PC-9 (cell line): ENCODE measurements at regions not wholly inside any gene's neighbourhood (a gene's known extent, or its start where the extent isn't known, plus 50 kb on each side); places are given as distances from the start of the nearest gene placed in this dataset.

Experiments used
- BruUV-seq: library from RNA; stranded (reverse); fragments of 400-500 nt; replicated peaks from 2 replicates; lab custom pipeline; 2021; lab: Mats Ljungman, UMichigan
- CTCF ChIA-PET: fragments of 300-600 bp; sonication (Branson Sonifier 250); formaldehyde crosslinking; loops from one replicate; lab custom pipeline; 2022; ENCODE audit warnings: antibody characterized with exemption; lab: Charles Lee
- POLR2A ChIA-PET: fragments of 300-600 bp; sonication (Branson Sonifier 250); formaldehyde crosslinking; loops from one replicate; lab custom pipeline; 2022; ENCODE audit warnings: antibody characterized with exemption; ENCODE audit not compliant: unreplicated experiment; lab: Charles Lee
- DNase-seq, 2 experiments: peaks; one replicate each; pipeline versions ENCODE4 v3.0.0 to v3.0.0-alpha.2; 2015 to 2022; ENCODE audit warnings: mixed read lengths in 1 of 2
- H2AFZ ChIP-seq: fragments of 200-600 bp; sonication (generic); 2 replicates; pipeline ENCODE4 v1.8.1; 2017; ENCODE audit warnings: antibody characterized with exemption
- H3F3A ChIP-seq: fragments of 200-600 bp; sonication (generic); 2 replicates; pipeline ENCODE4 v1.8.1; 2017; ENCODE audit warnings: antibody characterized with exemption, mild to moderate bottlenecking, low read depth; ENCODE audit not compliant: insufficient read depth
- H3K27ac ChIP-seq: fragments of 200-600 bp; sonication (generic); 2 replicates; pipeline ENCODE4 v1.6.1; 2016; ENCODE audit warnings: mixed run types
- H3K27me3 ChIP-seq: fragments of 200-600 bp; sonication (generic); 2 replicates; pipeline ENCODE4 v1.6.1; 2016; ENCODE audit warnings: low read depth, mixed run types; ENCODE audit not compliant: insufficient read depth
- H3K36me3 ChIP-seq: fragments of 200-600 bp; sonication (generic); 2 replicates; pipeline ENCODE4 v1.6.1; 2016; ENCODE audit warnings: low read depth, mixed run types
- H3K4me1 ChIP-seq: fragments of 200-600 bp; sonication (generic); replicated peaks from 2 replicates; pipeline ENCODE4 v1.6.1; 2016; ENCODE audit warnings: mixed run types; ENCODE audit not compliant: insufficient read depth
- H3K4me2 ChIP-seq: fragments of 200-600 bp; sonication (generic); 2 replicates; pipeline ENCODE4 v1.6.1; 2017; ENCODE audit warnings: mixed run types
- H3K4me3 ChIP-seq: fragments of 200-600 bp; sonication (generic); 2 replicates; pipeline ENCODE4 v1.6.1; 2016; ENCODE audit warnings: mixed run types
- H3K79me2 ChIP-seq: fragments of 200-600 bp; sonication (generic); 2 replicates; pipeline ENCODE4 v1.6.1; 2017; ENCODE audit warnings: low read depth, mixed run types
- H3K9me2 ChIP-seq: fragments of 200-600 bp; sonication (generic); 2 replicates; pipeline ENCODE4 v1.8.1; 2017; ENCODE audit warnings: mild to moderate bottlenecking; ENCODE audit not compliant: insufficient read depth
- H3K9me3 ChIP-seq: fragments of 200-600 bp; sonication (generic); 2 replicates; pipeline ENCODE4 v1.8.1; 2016; ENCODE audit warnings: low read depth; ENCODE audit not compliant: insufficient read depth
- H4K20me1 ChIP-seq: fragments of 200-600 bp; sonication (generic); 2 replicates; pipeline ENCODE4 v1.8.1; 2017; ENCODE audit not compliant: insufficient read depth
- CTCF ChIP-seq: fragments of 200-600 bp; sonication (generic); conservative IDR thresholded peaks from 2 replicates; pipeline ENCODE4 v1.6.1; 2017; ENCODE audit warnings: mixed run types, antibody characterized with exemption, mild to moderate bottlenecking, moderate library complexity
- EZH2 ChIP-seq: fragments of 200-600 bp; sonication (generic); IDR thresholded peaks from 2 replicates; pipeline ENCODE4 v1.8.0; 2017; ENCODE audit warnings: antibody characterized with exemption, low read depth
- intact Hi-C: fragments of 100-400 bp; cut with micrococcal nuclease; formaldehyde crosslinking; loops from one replicate; pipeline ENCODE4 v1.10.0; 2022; ENCODE audit not compliant: unreplicated experiment

GRCh38 chr7:45359250-45359649 lies 201.7 kb downstream of the RAMP3 start:
- peaks cover 73% of the 10 kb centered on the region for H3K27me3 ChIP-seq
- no peaks in the 10 kb centered on the region for H4K20me1 ChIP-seq
- H3K79me2 ChIP-seq, result no peaks in the 10 kb centered on the region
- no peaks in the 10 kb centered on the region for H3K9me2 ChIP-seq
- no peaks in the 10 kb centered on the region for H3K36me3 ChIP-seq
- no peak for TF ChIP-seq EZH2
- no peak for TF ChIP-seq CTCF
- no peak overlapping the region for H2AFZ ChIP-seq
- BruUV-seq, result no TSS peak
- no peak overlapping the region for H3K4me3 ChIP-seq
- no peak for DNase-seq
- no peak overlapping the region for H3K4me2 ChIP-seq
- ChIA-PET POLR2A (no interaction called here), CTCF (no interaction called here)
- H3K27ac ChIP-seq, result no peak overlapping the region
- no peaks in the 10 kb centered on the region for H3F3A ChIP-seq
- no peaks in the 10 kb centered on the region for H3K4me1 ChIP-seq
- intact Hi-C loops, result no loop called here
- H3K9me3 ChIP-seq, result peaks cover 3% of the 10 kb centered on the region; the same call in 1 of the 2 replicates

GRCh38 chr7:45359776-45360175 lies 202.2 kb downstream of the RAMP3 start:
- DNase-seq, result no peak
- Histone ChIP-seq H3K79me2 (no peaks in the 10 kb centered on the region), H3K4me3 (no peak overlapping the region), H3K36me3 (no peaks in the 10 kb centered on the region), H3K4me1 (no peaks in the 10 kb centered on the region), H3K9me3 (peaks cover 3% of the 10 kb centered on the region; the same call in 1 of the 2 replicates), H3K4me2 (no peak overlapping the region), H3K27ac (no peak overlapping the region), H2AFZ (no peak overlapping the region), H3K27me3 (peaks cover 76% of the 10 kb centered on the region), H3F3A (no peaks in the 10 kb centered on the region), H4K20me1 (no peaks in the 10 kb centered on the region), H3K9me2 (no peaks in the 10 kb centered on the region)
- intact Hi-C loops, result no loop called here
- ChIA-PET POLR2A (no interaction called here), CTCF (no interaction called here)
- BruUV-seq, result no TSS peak
- TF ChIP-seq CTCF, result no peak
- TF ChIP-seq EZH2, result no peak

GRCh38 chr7:45363669-45364068 lies 206.1 kb downstream of the RAMP3 start:
- Histone ChIP-seq H3K4me3 (no peak overlapping the region), H2AFZ (no peak overlapping the region), H3K27me3 (peaks cover 83% of the 10 kb centered on the region), H3K79me2 (no peaks in the 10 kb centered on the region), H3K4me1 (no peaks in the 10 kb centered on the region), H3K36me3 (no peaks in the 10 kb centered on the region), H4K20me1 (no peaks in the 10 kb centered on the region), H3F3A (no peaks in the 10 kb centered on the region), H3K4me2 (no peak overlapping the region), H3K27ac (no peak overlapping the region), H3K9me2 (no peaks in the 10 kb centered on the region; the same call in 1 of the 2 replicates), H3K9me3 (no peaks in the 10 kb centered on the region)
- DNase-seq, result no peak
- TF ChIP-seq CTCF, result no peak
- no peak for TF ChIP-seq EZH2
- CTCF ChIA-PET, result no interaction called here
- POLR2A ChIA-PET, result no interaction called here
- BruUV-seq, result no TSS peak
- intact Hi-C loops, result no loop called here
